H1 (cell line): ENCODE measurements at regions not wholly inside any gene's neighbourhood (a gene's known extent, or its start where the extent isn't known, plus 50 kb on each side); places are given as distances from the start of the nearest gene placed in this dataset.

Source experiments
- CTCF ChIA-PET: fragments of 300-600 bp; sonication (Branson Sonifier 250); formaldehyde crosslinking; loops from one replicate; lab custom pipeline; 2021; ENCODE audit not compliant: partially characterized antibody; lab: Charles Lee
- POLR2A ChIA-PET: fragments of 300-600 bp; sonication (Branson Sonifier 250); formaldehyde crosslinking; loops from one replicate; lab custom pipeline; 2021; ENCODE audit warnings: inconsistent platforms; ENCODE audit not compliant: partially characterized antibody; lab: Charles Lee
- DNase-seq, 2 experiments: peaks; one replicate each; pipeline versions ENCODE4 v3.0.0 to v3.0.0-alpha.2; 2010 to 2022; ENCODE audit warnings: low spot score in 2 of 2, low read depth in 1 of 2, mixed read lengths in 1 of 2
- FAIRE-seq: peaks from 2 replicates; lab custom pipeline; 2011; peaks lifted over from hg19 to GRCh38; lab: Jason Lieb, UNC
- H2AFZ ChIP-seq: 2 replicates; pipeline ENCODE4 v1.8.1; 2012; ENCODE audit warnings: low read length, inconsistent platforms
- H2AK5ac ChIP-seq: 2 replicates; pipeline ENCODE4 v1.6.1; 2013; ENCODE audit warnings: low read depth, low read length
- H2BK120ac ChIP-seq: replicated peaks from 2 replicates; pipeline ENCODE3; 2013; ENCODE audit warnings: low read depth, low read length, inconsistent platforms
- H2BK12ac ChIP-seq: 2 replicates; pipeline ENCODE4 v1.6.1; 2013; ENCODE audit warnings: low read depth, low read length
- H2BK15ac ChIP-seq: 2 replicates; pipeline ENCODE4 v1.6.1; 2013; ENCODE audit warnings: low read length
- H2BK20ac ChIP-seq: 2 replicates; pipeline ENCODE4 v1.6.1; 2013; ENCODE audit warnings: low read length
- H2BK5ac ChIP-seq: 2 replicates; pipeline ENCODE4 v1.6.1; 2013; ENCODE audit warnings: low read depth, low read length
- H3K14ac ChIP-seq: 2 replicates; pipeline ENCODE4 v1.6.1; 2013; ENCODE audit warnings: inconsistent platforms; ENCODE audit not compliant: insufficient read length
- H3K18ac ChIP-seq: 2 replicates; pipeline ENCODE4 v1.6.1; 2013; ENCODE audit warnings: low read length; ENCODE audit errors: extremely low read depth
- H3K23ac ChIP-seq: 2 replicates; pipeline ENCODE4 v1.6.1; 2013; ENCODE audit warnings: inconsistent platforms; ENCODE audit not compliant: insufficient read length
- H3K23me2 ChIP-seq: 2 replicates; pipeline ENCODE4 v1.6.1; 2013; ENCODE audit warnings: low read depth, low read length
- H3K27ac ChIP-seq: 2 replicates; pipeline ENCODE4 v1.6.1; 2011; ENCODE audit warnings: low read depth, low read length, inconsistent platforms
- H3K27me3 ChIP-seq, 4 experiments: replicated peaks in 1 of 4; 1 replicate in 1 of 4; 2 replicates in 3 of 4; pipeline versions ENCODE4 v1.6.1 to v1.8.1; 2011 to 2013; ENCODE audit warnings: low read length in 3 of 4, mild to moderate bottlenecking in 3 of 4, inconsistent platforms in 2 of 4, mixed read lengths in 2 of 4, moderate library complexity in 1 of 4; ENCODE audit not compliant: control insufficient read depth in 3 of 4, insufficient read depth in 3 of 4; ENCODE audit errors: extremely low read depth in 1 of 4
- H3K36me3 ChIP-seq, 4 experiments: 2 replicates each; pipeline versions ENCODE4 v1.6.1 to v1.8.1; 2011 to 2013; ENCODE audit warnings: mild to moderate bottlenecking in 4 of 4, low read length in 3 of 4, moderate library complexity in 2 of 4, control low read depth in 1 of 4, inconsistent platforms in 1 of 4; ENCODE audit not compliant: insufficient read depth in 4 of 4, control insufficient read depth in 2 of 4
- H3K4ac ChIP-seq: replicated peaks from 2 replicates; pipeline ENCODE3; 2013; ENCODE audit warnings: low read length, low read depth, mixed read lengths, inconsistent platforms; ENCODE audit not compliant: insufficient read length
- H3K4me1 ChIP-seq, 4 experiments: replicated peaks in 1 of 4; 1 replicate in 1 of 4; 2 replicates in 3 of 4; pipeline versions ENCODE4 v1.6.1 to v1.8.1; 2011 to 2013; ENCODE audit warnings: low read length in 3 of 4, inconsistent platforms in 2 of 4, mixed read lengths in 1 of 4; ENCODE audit not compliant: insufficient read depth in 4 of 4, control insufficient read depth in 3 of 4
- H3K4me2 ChIP-seq, 2 experiments: 2 replicates each; pipeline versions ENCODE4 v1.6.1 to v1.8.1; 2011 to 2013; ENCODE audit warnings: low read depth in 2 of 2, low read length in 2 of 2, control low read depth in 1 of 2, inconsistent platforms in 1 of 2, mild to moderate bottlenecking in 1 of 2; ENCODE audit not compliant: insufficient read depth in 1 of 2
- H3K4me3 ChIP-seq, 4 experiments: fragments of 200-600, 300-600 bp in 1 of 4; sonication (generic), shearing (Covaris generic), sonication (Bioruptor Twin) in 1 of 4; 2 replicates each; pipeline versions ENCODE4 v1.5.1 to v1.8.1; 2011 to 2016; ENCODE audit warnings: low read length in 4 of 4, low read depth in 3 of 4, control low read depth in 2 of 4, inconsistent platforms in 2 of 4, mild to moderate bottlenecking in 2 of 4, mixed read lengths in 1 of 4, moderate library complexity in 1 of 4; ENCODE audit not compliant: insufficient read depth in 2 of 4; ENCODE audit errors: extremely low read depth in 1 of 4
- H3K56ac ChIP-seq: replicated peaks from 2 replicates; pipeline ENCODE3; 2013; ENCODE audit warnings: low read depth, mild to moderate bottlenecking, mixed read lengths, low read length, inconsistent platforms; ENCODE audit not compliant: insufficient read length
- H3K79me1 ChIP-seq: 2 replicates; pipeline ENCODE4 v1.6.1; 2013; ENCODE audit warnings: low read depth, low read length, control low read depth
- H3K79me2 ChIP-seq, 2 experiments: 2 replicates each; pipeline versions ENCODE4 v1.6.1 to v1.8.1; 2012 to 2013; ENCODE audit warnings: low read length in 2 of 2, mild to moderate bottlenecking in 2 of 2, inconsistent platforms in 1 of 2; ENCODE audit not compliant: insufficient read depth in 2 of 2, control insufficient read depth in 1 of 2
- H3K9ac ChIP-seq, 4 experiments: replicated peaks in 1 of 4; 1 replicate in 1 of 4; 2 replicates in 3 of 4; pipeline versions ENCODE4 v1.6.1 to v1.8.1; 2011 to 2013; ENCODE audit warnings: low read depth in 3 of 4, low read length in 3 of 4, control low read depth in 2 of 4, mild to moderate bottlenecking in 2 of 4, moderate library complexity in 2 of 4, inconsistent platforms in 1 of 4; ENCODE audit errors: extremely low read depth in 1 of 4
- H3K9me3 ChIP-seq, 2 experiments: 2 replicates each; pipeline versions ENCODE4 v1.6.1 to v1.8.1; 2012 to 2013; ENCODE audit warnings: mild to moderate bottlenecking in 2 of 2, moderate library complexity in 2 of 2, control low read depth in 1 of 2, inconsistent platforms in 1 of 2, low read depth in 1 of 2, low read length in 1 of 2, mixed read lengths in 1 of 2; ENCODE audit not compliant: insufficient read depth in 2 of 2
- H4K20me1 ChIP-seq, 2 experiments: replicated peaks in 1 of 2; 2 replicates each; pipeline versions ENCODE3 to v1.8.1; 2011 to 2013; ENCODE audit warnings: inconsistent platforms in 2 of 2, low read length in 2 of 2, mild to moderate bottlenecking in 1 of 2; ENCODE audit not compliant: insufficient read depth in 2 of 2, control insufficient read depth in 1 of 2
- H4K5ac ChIP-seq: 2 replicates; pipeline ENCODE4 v1.6.1; 2013; ENCODE audit warnings: low read length, low read depth, mixed read lengths, inconsistent platforms; ENCODE audit not compliant: insufficient read length
- H4K8ac ChIP-seq: 2 replicates; pipeline ENCODE4 v1.8.0; 2013; ENCODE audit warnings: mild to moderate bottlenecking, moderate library complexity, low read length, inconsistent platforms; ENCODE audit not compliant: insufficient read depth; ENCODE audit errors: extremely low read depth
- H4K91ac ChIP-seq: replicated peaks from 2 replicates; pipeline ENCODE3; 2013; ENCODE audit warnings: low read length, mixed read lengths, inconsistent platforms; ENCODE audit not compliant: insufficient read length
- ASH2L ChIP-seq: fragments of 200-600, 300-600 bp; sonication (generic); IDR thresholded peaks from one replicate; pipeline ENCODE4 v1.7.1; 2017; ENCODE audit warnings: low read length
- BRCA1 ChIP-seq: IDR thresholded peaks from 2 replicates; pipeline ENCODE4 v1.6.1; 2012; ENCODE audit warnings: low read depth, low read length, improper control_type of control experiment
- E2F6 ChIP-seq: IDR thresholded peaks from 2 replicates; pipeline ENCODE4 v1.6.1; 2012; ENCODE audit warnings: inconsistent platforms
- GABPA ChIP-seq: IDR thresholded peaks from 2 replicates; pipeline ENCODE4 v1.6.1; 2011; ENCODE audit warnings: mild to moderate bottlenecking, low read length, moderate library complexity, borderline replicate concordance; ENCODE audit not compliant: insufficient read depth
- HDAC6 ChIP-seq: IDR thresholded peaks from one replicate; pipeline ENCODE4 v1.7.1; 2012; ENCODE audit warnings: low read depth, mild to moderate bottlenecking, inconsistent platforms, low read length, moderate library complexity
- JUN ChIP-seq: IDR thresholded peaks from 2 replicates; pipeline ENCODE4 v1.6.1; 2011; ENCODE audit warnings: low read depth, mild to moderate bottlenecking, improper control_type of control experiment, low read length
- MAFK ChIP-seq: IDR thresholded peaks from 2 replicates; pipeline ENCODE4 v1.6.1; 2012; ENCODE audit warnings: low read depth, mild to moderate bottlenecking, improper control_type of control experiment, low read length
- PHF8 ChIP-seq: fragments of 200-600 bp; sonication (generic); conservative IDR thresholded peaks from 2 replicates; pipeline ENCODE4 v1.7.1; 2012; ENCODE audit warnings: low read depth, mild to moderate bottlenecking, inconsistent platforms, low read length, moderate library complexity
- POLR2A ChIP-seq, 2 experiments: IDR thresholded peaks; 1 replicate in 1 of 2; 2 replicates in 1 of 2; pipeline ENCODE4 v1.6.1; 2011; ENCODE audit warnings: low read depth in 2 of 2, low read length in 2 of 2, mild to moderate bottlenecking in 2 of 2; ENCODE audit errors: control extremely low read depth in 1 of 2
- RNF2 ChIP-seq: fragments of 200-900, 300-1000 bp; sonication (generic); IDR thresholded peaks from 2 replicates; pipeline ENCODE4 v1.7.1; 2016; ENCODE audit warnings: borderline replicate concordance, low read depth, mild to moderate bottlenecking, antibody characterized with exemption, low read length; ENCODE audit not compliant: poor library complexity, severe bottlenecking; ENCODE audit errors: missing control alignments
- SAP30 ChIP-seq: fragments of 300-600 bp; sonication (generic); IDR thresholded peaks from 2 replicates; pipeline ENCODE4 v1.7.1; 2012; ENCODE audit warnings: low read length, moderate library complexity, mild to moderate bottlenecking, inconsistent platforms; ENCODE audit not compliant: insufficient read depth, insufficient replicate concordance
- SP4 ChIP-seq: IDR thresholded peaks from 2 replicates; pipeline ENCODE4 v1.6.1; 2012; ENCODE audit warnings: low read length, inconsistent platforms
- SRF ChIP-seq: IDR thresholded peaks from 2 replicates; pipeline ENCODE4 v1.6.1; 2011; ENCODE audit warnings: mild to moderate bottlenecking, low read depth, low read length, moderate library complexity
- WGBS, 2 experiments: shearing (Covaris generic) in 1 of 2; methylation state at CpG; one replicate each; pipeline versions ENCODE4 v1.1.6 to v1.1.7; 2013 to 2015; ENCODE audit warnings: low lambda C conversion rate in 2 of 2, mixed read lengths in 2 of 2, inconsistent platforms in 1 of 2, low coverage in 1 of 2, missing lambda C conversion rate in 1 of 2; ENCODE audit not compliant: insufficient replicate concordance in 2 of 2, insufficient coverage in 1 of 2, insufficient read length in 1 of 2; ENCODE audit errors: extremely low coverage in 1 of 2, missing lambda C conversion rate in 1 of 2; 5-methylcytosine and 5-hydroxymethylcytosine counted together
- TF ChIP-seq, protein P1 (sequence below): IDR thresholded peaks from 2 replicates; pipeline ENCODE4 v1.6.1; 2011; ENCODE audit warnings: low read depth, mild to moderate bottlenecking, low read length; ENCODE audit not compliant: insufficient read depth

DNA sequence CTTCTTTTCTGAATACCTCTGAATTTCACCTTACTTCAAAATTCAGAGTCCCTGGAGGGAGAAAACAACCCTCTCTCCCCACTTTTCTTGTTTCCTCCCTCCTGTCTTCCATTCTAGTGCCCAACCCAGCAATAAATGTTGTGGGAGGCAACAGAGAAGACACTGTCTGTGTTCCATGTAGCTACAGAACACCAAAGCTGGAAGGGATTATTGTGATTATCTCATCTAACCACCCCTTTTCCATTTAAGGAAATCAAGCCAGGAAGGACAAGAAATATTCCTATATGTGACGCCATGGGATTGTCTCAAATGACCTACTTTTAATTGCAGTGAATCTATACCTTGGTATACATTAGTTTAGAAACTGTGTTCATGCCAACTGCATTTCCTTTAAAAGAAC is 476.6 kb upstream of the TNC start:
- Histone ChIP-seq H2AFZ (no peak overlapping the region), H3K14ac (no peak overlapping the region), H3K79me2 (no peaks in the 10 kb centered on the region), H4K91ac (no peak overlapping the region), H4K5ac (no peak overlapping the region), H2BK12ac (no peak overlapping the region), H3K23ac (no peak overlapping the region), H3K9ac (no peak overlapping the region), H4K8ac (no peak overlapping the region), H3K4ac (no peak overlapping the region), H3K18ac (no peak overlapping the region), H3K27me3 (no peaks in the 10 kb centered on the region), H2BK20ac (no peak overlapping the region), H3K56ac (no peak overlapping the region), H2AK5ac (no peak overlapping the region), H4K20me1 (no peaks in the 10 kb centered on the region), H3K9me3 (no peaks in the 10 kb centered on the region), H3K23me2 (peaks cover 2% of the 10 kb centered on the region; the same call in 1 of the 2 replicates), H3K4me2 (no peak overlapping the region), H3K36me3 (no peaks in the 10 kb centered on the region), H3K27ac (no peak overlapping the region), H2BK120ac (no peak overlapping the region), H2BK15ac (no peak overlapping the region), H3K79me1 (no peaks in the 10 kb centered on the region), H3K4me3 (no peak overlapping the region), H2BK5ac (no peak overlapping the region), H3K4me1 (peaks cover 2 to 8% (median 4%) of the 10 kb centered on the region in 4 experiments; a peak in 3 of 7 replicates)
- no peak for FAIRE-seq
- 78% methylated on average over 1 of the region's 1 CpG; no CpG with 5 or more reads in 1 of the 2 experiments for WGBS, 2 experiments
- CTCF ChIA-PET, result interaction anchor here (0.9 to 5.3 kb wide), 22 partner anchors 10 to 994 kb away, joined by 3 to 55 read pairs (median 6); no protein-coding TSS in a partner anchor
- no peak for DNase-seq
- POLR2A ChIA-PET, result no interaction called here
- TF ChIP-seq BRCA1 (no peak), GABPA (no peak), POLR2A (IDR thresholded peaks at IDR 0.05; ENCODE audit: control extremely low read depth in 1 of 2, low read depth in 2 of 2, low read length in 2 of 2) (no peak), PHF8 (no peak), SP4 (no peak), RNF2 (no peak), MAFK (no peak), E2F6 (no peak), JUN (no peak), SRF (no peak), SAP30 (no peak), ASH2L (no peak), HDAC6 (no peak)
- TF ChIP-seq, protein P1, sequence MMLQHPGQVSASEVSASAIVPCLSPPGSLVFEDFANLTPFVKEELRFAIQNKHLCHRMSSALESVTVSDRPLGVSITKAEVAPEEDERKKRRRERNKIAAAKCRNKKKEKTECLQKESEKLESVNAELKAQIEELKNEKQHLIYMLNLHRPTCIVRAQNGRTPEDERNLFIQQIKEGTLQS, result no peak
